Fibroblast of villous mesenchyme (primary cell): ENCODE measurements at regions not wholly inside any gene's neighbourhood (a gene's known extent, or its start where the extent isn't known, plus 50 kb on each side); places are given as distances from the start of the nearest gene placed in this dataset.

Experiments
- DNase-seq: peaks from one replicate; pipeline ENCODE4 v3.0.0-alpha.2; 2010; ENCODE audit warnings: low read depth
- H3K4me3 ChIP-seq: 2 replicates; pipeline ENCODE4 v1.5.1; 2011; ENCODE audit warnings: low read depth, mild to moderate bottlenecking, low read length
- CTCF ChIP-seq: IDR thresholded peaks from 2 replicates; pipeline ENCODE4 v1.5.1; 2012; ENCODE audit warnings: low read depth, mild to moderate bottlenecking, low read length; ENCODE audit not compliant: insufficient read depth

- no peak for TF ChIP-seq CTCF
- no peak for DNase-seq
- no peak overlapping the region for H3K4me3 ChIP-seq
These were observed 716.7 kb downstream of the DIAPH3 start for GRCh38 chr13:59447031-59447430.

- TF ChIP-seq CTCF = no peak
- DNase-seq = no peak
- no peak overlapping the region for H3K4me3 ChIP-seq
These were observed 715.7 kb downstream of the DIAPH3 start for GRCh38 chr13:59447846-59448620.

GRCh38 chr13:59449750-59450149 lies 714.0 kb downstream of the DIAPH3 start:
- no peak for TF ChIP-seq CTCF
- DNase-seq = no peak
- H3K4me3 ChIP-seq = no peak overlapping the region

GRCh38 chr13:59450229-59450628 lies 713.5 kb downstream of the DIAPH3 start:
- no peak for TF ChIP-seq CTCF
- DNase-seq = no peak
- H3K4me3 ChIP-seq = no peak overlapping the region

- TF ChIP-seq CTCF = no peak
- no peak for DNase-seq
- H3K4me3 ChIP-seq = no peak overlapping the region
These were observed 712.5 kb downstream of the DIAPH3 start for GRCh38 chr13:59451236-59451635.

- no peak overlapping the region for H3K4me3 ChIP-seq
- no peak for TF ChIP-seq CTCF
- no peak for DNase-seq
These were observed 711.4 kb downstream of the DIAPH3 start for GRCh38 chr13:59452189-59452890.
